ENCODE measurements at regions not wholly inside any gene's neighbourhood (a gene's known extent, or its start where the extent isn't known, plus 50 kb on each side); places are given as distances from the start of the nearest gene placed in this dataset.
A peak's percentile ranks its signal among the peaks of the same experiment; 100 is the strongest.

GRCh38 chr12:27861428-27862167 lies 81.6 kb upstream of the MANSC4 start:
- no peak for DNase-seq

- DNase-seq: no peak
Observed at GRCh38 chr12:27859648-27860047, 79.6 kb upstream of the MANSC4 start.

- DNase-seq: peak in 1 of 2 experiments; percentile 1
Observed at GRCh38 chr12:27857006-27857405, 77.0 kb upstream of the MANSC4 start.

GRCh38 chr12:27852742-27853141 lies 72.7 kb upstream of the MANSC4 start:
- no peak for DNase-seq
